OCI-LY7 (cell line): ENCODE measurements at regions not wholly inside any gene's neighbourhood (a gene's known extent, or its start where the extent isn't known, plus 50 kb on each side); places are given as distances from the start of the nearest gene placed in this dataset.

ENCODE experiments used
- BruUV-seq: library from RNA; stranded (reverse); fragments of 400-500 nt; replicated peaks from 2 replicates; lab custom pipeline; 2021; lab: Mats Ljungman, UMichigan
- CTCF ChIA-PET: fragments of 300-600 bp; sonication (Branson Sonifier 250); formaldehyde crosslinking; loops from one replicate; lab custom pipeline; 2022; ENCODE audit warnings: antibody characterized with exemption; ENCODE audit not compliant: unreplicated experiment; lab: Charles Lee
- POLR2A ChIA-PET: fragments of 300-600 bp; sonication (Branson Sonifier 250); formaldehyde crosslinking; loops from one replicate; lab custom pipeline; 2022; ENCODE audit warnings: antibody characterized with exemption; lab: Charles Lee
- DNase-seq: peaks from one replicate; pipeline ENCODE4 v3.0.0-alpha.2; 2015; ENCODE audit warnings: low spot score
- H2AFZ ChIP-seq: fragments of 200-600 bp; sonication (generic), shearing (Covaris generic); 2 replicates; pipeline ENCODE4 v1.6.1; 2014; ENCODE audit warnings: mild to moderate bottlenecking, antibody characterized with exemption, low read length, moderate library complexity
- H3K27ac ChIP-seq: fragments of 200-600 bp; sonication (generic); 2 replicates; pipeline ENCODE4 v1.5.1; 2014; ENCODE audit warnings: mixed run types, low read depth, mild to moderate bottlenecking, moderate library complexity, low read length, inconsistent platforms; ENCODE audit not compliant: poor library complexity, severe bottlenecking
- H3K36me3 ChIP-seq: fragments of 200-600 bp; sonication (generic); 2 replicates; pipeline ENCODE4 v1.6.1; 2014; ENCODE audit warnings: mild to moderate bottlenecking, antibody characterized with exemption, low read length, moderate library complexity, mixed read lengths; ENCODE audit not compliant: insufficient read depth
- H3K4me1 ChIP-seq: fragments of 200-600 bp; sonication (generic); 2 replicates; pipeline ENCODE4 v1.5.1; 2014; ENCODE audit warnings: mild to moderate bottlenecking, low read length; ENCODE audit not compliant: insufficient read depth, poor library complexity, severe bottlenecking
- H3K4me2 ChIP-seq: fragments of 200-600 bp; sonication (generic); 2 replicates; pipeline ENCODE4 v1.6.1; 2014; ENCODE audit warnings: mild to moderate bottlenecking, low read length
- H3K4me3 ChIP-seq: fragments of 200-600 bp; sonication (generic); 2 replicates; pipeline ENCODE4 v1.5.1; 2014; ENCODE audit warnings: mild to moderate bottlenecking, low read depth, low read length; ENCODE audit not compliant: poor library complexity, severe bottlenecking
- H3K79me2 ChIP-seq: fragments of 200-600 bp; sonication (generic); 2 replicates; pipeline ENCODE4 v1.6.1; 2016; ENCODE audit warnings: low read depth, mild to moderate bottlenecking, low read length, moderate library complexity, mixed read lengths; ENCODE audit not compliant: insufficient read depth
- H3K9me2 ChIP-seq: fragments of 200-600 bp; sonication (generic); 2 replicates; pipeline ENCODE4 v1.6.1; 2016; ENCODE audit warnings: mild to moderate bottlenecking, low read length, mixed read lengths; ENCODE audit not compliant: insufficient read depth
- H3K9me3 ChIP-seq: fragments of 200-600 bp; sonication (generic); 2 replicates; pipeline ENCODE4 v1.6.1; 2014; ENCODE audit warnings: mild to moderate bottlenecking, mixed run types, low read length, mixed read lengths
- H4K20me1 ChIP-seq: fragments of 200-600 bp; sonication (generic); 2 replicates; pipeline ENCODE4 v1.6.1; 2014; ENCODE audit warnings: mild to moderate bottlenecking, antibody characterized with exemption, low read length, moderate library complexity, mixed read lengths; ENCODE audit not compliant: insufficient read depth
- CTCF ChIP-seq: fragments of 200-600 bp; sonication (generic); conservative IDR thresholded peaks from 2 replicates; pipeline ENCODE4 v1.5.1; 2014; ENCODE audit warnings: mild to moderate bottlenecking, antibody characterized with exemption, low read length, moderate library complexity, mixed read lengths
- EZH2phosphoT487 ChIP-seq: fragments of 200-600 bp; sonication (generic); IDR thresholded peaks from 2 replicates; pipeline ENCODE4 v1.6.1; 2018; ENCODE audit warnings: low read depth, borderline replicate concordance, mild to moderate bottlenecking, mixed run types, antibody characterized with exemption, low read length, moderate library complexity, mixed read lengths
- intact Hi-C: fragments of 100-400 bp; cut with micrococcal nuclease; formaldehyde crosslinking; loops from one replicate; pipeline ENCODE4 v1.10.0; 2022; ENCODE audit not compliant: unreplicated experiment

GRCh38 chr5:74179179-74179578 is 461.3 kb downstream of the ENC1 start:
- Histone ChIP-seq H3K4me3 (no peak overlapping the region), H3K9me2 (no peaks in the 10 kb centered on the region), H3K4me2 (no peak overlapping the region), H3K27ac (no peak overlapping the region), H3K4me1 (no peaks in the 10 kb centered on the region), H2AFZ (no peak overlapping the region), H4K20me1 (no peaks in the 10 kb centered on the region), H3K79me2 (no peaks in the 10 kb centered on the region), H3K36me3 (no peaks in the 10 kb centered on the region), H3K9me3 (no peaks in the 10 kb centered on the region)
- ChIA-PET CTCF (no interaction called here), POLR2A (no interaction called here)
- DNase-seq = no peak
- BruUV-seq = no TSS peak
- intact Hi-C loops = no loop called here
- no peak for TF ChIP-seq CTCF
- no peak for TF ChIP-seq EZH2phosphoT487

- H3K36me3 ChIP-seq = no peaks in the 10 kb centered on the region
- intact Hi-C loops = no loop called here
- ChIA-PET CTCF (no interaction called here), POLR2A (interaction anchor here (0.5 kb wide), 1 partner anchor 1996 kb away, joined by 3 read pairs; no protein-coding TSS in a partner anchor)
- no peaks in the 10 kb centered on the region for H3K4me1 ChIP-seq
- no peaks in the 10 kb centered on the region for H3K9me2 ChIP-seq
- H3K27ac ChIP-seq = no peak overlapping the region
- no peaks in the 10 kb centered on the region for H4K20me1 ChIP-seq
- no TSS peak for BruUV-seq
- no peak overlapping the region for H2AFZ ChIP-seq
- DNase-seq = no peak
- no peak overlapping the region for H3K4me3 ChIP-seq
- no peaks in the 10 kb centered on the region for H3K9me3 ChIP-seq
- TF ChIP-seq EZH2phosphoT487 (no peak), CTCF (no peak)
- no peaks in the 10 kb centered on the region for H3K79me2 ChIP-seq
- H3K4me2 ChIP-seq = no peak overlapping the region
Observed at GRCh38 chr5:74177961-74178360, 462.6 kb downstream of the ENC1 start.

GRCh38 chr5:74174366-74174765 is 466.2 kb downstream of the ENC1 start:
- no peak overlapping the region for H2AFZ ChIP-seq
- POLR2A ChIA-PET = no interaction called here
- H3K4me1 ChIP-seq = no peaks in the 10 kb centered on the region
- CTCF ChIA-PET = no interaction called here
- intact Hi-C loops = no loop called here
- H3K27ac ChIP-seq = no peak overlapping the region
- no peaks in the 10 kb centered on the region for H3K79me2 ChIP-seq
- H3K4me2 ChIP-seq = no peak overlapping the region
- no TSS peak for BruUV-seq
- H3K9me3 ChIP-seq = no peaks in the 10 kb centered on the region
- no peaks in the 10 kb centered on the region for H4K20me1 ChIP-seq
- DNase-seq = no peak
- no peaks in the 10 kb centered on the region for H3K36me3 ChIP-seq
- TF ChIP-seq EZH2phosphoT487 = no peak
- TF ChIP-seq CTCF = no peak
- no peak overlapping the region for H3K4me3 ChIP-seq
- H3K9me2 ChIP-seq = no peaks in the 10 kb centered on the region
